ENCODE measurements at regions not wholly inside any gene's neighbourhood (a gene's known extent, or its start where the extent isn't known, plus 50 kb on each side); places are given as distances from the start of the nearest gene placed in this dataset.

DNA sequence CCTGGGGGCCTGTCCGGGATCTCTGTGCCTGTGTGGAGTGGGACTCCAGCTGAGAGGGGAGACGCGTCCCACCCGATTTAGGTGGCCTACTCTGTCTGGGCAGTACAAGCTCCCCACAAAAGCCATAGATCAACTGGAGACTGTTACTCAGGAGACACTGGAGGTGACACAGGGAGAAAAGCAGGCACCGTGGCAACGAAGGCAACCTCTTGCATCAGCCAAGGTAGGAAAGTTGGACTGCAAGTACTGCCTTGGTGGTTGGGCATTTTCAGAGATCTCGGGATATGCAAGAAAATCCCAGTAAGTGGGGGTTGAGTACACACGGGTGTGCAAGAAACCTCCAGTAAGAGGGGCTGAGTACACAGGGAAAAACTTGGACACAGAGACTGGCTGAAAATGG lies 1060.0 kb upstream of the MIR17HG start:
- Histone ChIP-seq H3K4me1 (no peaks in the 10 kb centered on the region), H3K27me3 (no peaks in the 10 kb centered on the region), H3K27ac (no peak overlapping the region), H3K9me3 (no peaks in the 10 kb centered on the region), H3K4me3 (no peak overlapping the region), H3K36me3 (no peaks in the 10 kb centered on the region)
- TF ChIP-seq POLR2AphosphoS5 (IDR thresholded peaks at IDR 0.05) = no peak
- TF ChIP-seq, protein P1, sequence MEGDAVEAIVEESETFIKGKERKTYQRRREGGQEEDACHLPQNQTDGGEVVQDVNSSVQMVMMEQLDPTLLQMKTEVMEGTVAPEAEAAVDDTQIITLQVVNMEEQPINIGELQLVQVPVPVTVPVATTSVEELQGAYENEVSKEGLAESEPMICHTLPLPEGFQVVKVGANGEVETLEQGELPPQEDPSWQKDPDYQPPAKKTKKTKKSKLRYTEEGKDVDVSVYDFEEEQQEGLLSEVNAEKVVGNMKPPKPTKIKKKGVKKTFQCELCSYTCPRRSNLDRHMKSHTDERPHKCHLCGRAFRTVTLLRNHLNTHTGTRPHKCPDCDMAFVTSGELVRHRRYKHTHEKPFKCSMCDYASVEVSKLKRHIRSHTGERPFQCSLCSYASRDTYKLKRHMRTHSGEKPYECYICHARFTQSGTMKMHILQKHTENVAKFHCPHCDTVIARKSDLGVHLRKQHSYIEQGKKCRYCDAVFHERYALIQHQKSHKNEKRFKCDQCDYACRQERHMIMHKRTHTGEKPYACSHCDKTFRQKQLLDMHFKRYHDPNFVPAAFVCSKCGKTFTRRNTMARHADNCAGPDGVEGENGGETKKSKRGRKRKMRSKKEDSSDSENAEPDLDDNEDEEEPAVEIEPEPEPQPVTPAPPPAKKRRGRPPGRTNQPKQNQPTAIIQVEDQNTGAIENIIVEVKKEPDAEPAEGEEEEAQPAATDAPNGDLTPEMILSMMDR (IDR thresholded peaks at IDR 0.05) = no peak
- no peak for TF ChIP-seq POLR2A (IDR thresholded peaks at IDR 0.05)
- no peak for DNase-seq (ENCODE audit: low spot score in 2 of 2)
- intact Hi-C loops (cut with DNase I; ENCODE audit: low total_unique reads) = no loop called here

DNA sequence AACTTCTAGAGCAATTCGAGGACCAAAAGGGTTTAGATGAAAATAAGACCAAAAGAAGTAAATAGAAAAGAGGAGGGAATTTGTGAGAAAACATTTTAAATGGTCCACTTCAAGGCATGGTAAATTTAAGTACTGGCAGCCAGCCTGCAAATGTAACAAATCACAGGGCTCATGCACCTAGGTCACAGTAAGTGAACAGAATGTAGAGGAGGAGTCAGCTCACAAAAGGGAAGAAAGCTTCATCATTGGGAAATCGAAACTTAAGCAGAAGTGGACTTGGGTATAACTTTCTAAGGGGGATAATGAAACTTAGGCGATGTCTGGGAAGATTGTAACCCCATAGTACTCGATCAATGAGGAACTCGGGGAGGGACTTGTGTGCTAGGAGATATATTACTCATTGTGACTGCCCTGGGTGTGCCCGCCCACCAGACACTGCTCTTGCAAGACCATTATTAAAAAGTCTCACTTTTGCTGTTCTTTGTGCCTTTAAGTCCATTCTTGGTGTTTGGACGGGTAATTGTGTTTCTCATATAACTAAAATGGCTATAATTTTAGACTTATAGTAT lies 1053.6 kb upstream of the MIR17HG start:
- no peak overlapping the region for H3K27ac ChIP-seq
- no peaks in the 10 kb centered on the region for H3K4me1 ChIP-seq
- H3K9me3 ChIP-seq = no peaks in the 10 kb centered on the region
- TF ChIP-seq POLR2AphosphoS5 (IDR thresholded peaks at IDR 0.05) (no peak), POLR2A (IDR thresholded peaks at IDR 0.05) (no peak)
- TF ChIP-seq, protein P1 (IDR thresholded peaks at IDR 0.05) = no peak
- H3K4me3 ChIP-seq = no peak overlapping the region
- no peaks in the 10 kb centered on the region for H3K27me3 ChIP-seq
- DNase-seq (ENCODE audit: low spot score in 2 of 2) = no peak
- no peaks in the 10 kb centered on the region for H3K36me3 ChIP-seq
- intact Hi-C loops (cut with DNase I; ENCODE audit: low total_unique reads) = no loop called here

DNA sequence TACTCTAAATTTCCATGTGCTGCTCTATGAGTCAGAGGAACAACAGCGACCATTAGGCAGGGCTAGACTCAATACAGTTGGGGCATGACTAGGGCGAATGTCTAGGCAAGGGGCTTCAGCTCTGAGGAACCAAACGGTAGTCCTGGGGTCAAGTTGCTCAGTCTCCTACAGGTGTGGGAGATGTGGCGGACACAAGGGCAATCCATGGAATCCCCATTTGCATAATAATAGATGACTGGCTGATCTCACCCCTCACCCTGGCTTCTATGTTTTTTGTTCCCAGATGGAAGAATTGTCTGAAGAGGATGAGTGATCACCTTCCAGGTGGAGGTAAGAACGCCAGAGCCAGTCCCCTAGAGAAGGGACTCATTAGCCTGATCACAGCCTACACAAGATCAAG lies 1048.2 kb upstream of the MIR17HG start:
- Histone ChIP-seq H3K4me1 (no peaks in the 10 kb centered on the region), H3K27ac (no peak overlapping the region), H3K9me3 (no peaks in the 10 kb centered on the region), H3K27me3 (no peaks in the 10 kb centered on the region), H3K4me3 (no peak overlapping the region), H3K36me3 (no peaks in the 10 kb centered on the region)
- TF ChIP-seq, protein P1 (IDR thresholded peaks at IDR 0.05) = no peak
- TF ChIP-seq POLR2AphosphoS5 (IDR thresholded peaks at IDR 0.05) = no peak
- TF ChIP-seq POLR2A (IDR thresholded peaks at IDR 0.05) = no peak
- no peak for DNase-seq (ENCODE audit: low spot score in 2 of 2)
- intact Hi-C loops (cut with DNase I; ENCODE audit: low total_unique reads) = no loop called here

DNA sequence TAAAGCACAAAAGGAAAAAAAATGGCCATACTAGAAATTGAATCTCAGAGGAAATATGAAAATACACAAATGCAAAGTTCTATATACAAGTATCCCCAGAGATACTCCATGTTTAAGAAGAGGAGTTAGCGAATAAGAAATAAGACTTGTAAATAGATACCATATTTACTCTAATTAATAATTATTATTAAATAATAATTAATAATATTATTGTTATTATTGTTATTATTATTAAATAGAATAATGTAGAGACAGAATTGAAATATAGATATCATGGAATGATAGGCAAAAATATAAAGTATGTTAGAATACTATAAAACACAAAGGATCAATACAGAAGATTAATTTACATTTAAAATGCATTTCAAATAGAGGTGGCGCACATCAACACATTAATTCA lies 1047.5 kb upstream of the MIR17HG start:
- Histone ChIP-seq H3K9me3 (no peaks in the 10 kb centered on the region), H3K27ac (no peak overlapping the region), H3K4me3 (no peak overlapping the region), H3K4me1 (no peaks in the 10 kb centered on the region), H3K27me3 (no peaks in the 10 kb centered on the region), H3K36me3 (no peaks in the 10 kb centered on the region)
- intact Hi-C loops (cut with DNase I; ENCODE audit: low total_unique reads) = no loop called here
- TF ChIP-seq POLR2AphosphoS5 (IDR thresholded peaks at IDR 0.05) (no peak), POLR2A (IDR thresholded peaks at IDR 0.05) (no peak)
- TF ChIP-seq, protein P1 (IDR thresholded peaks at IDR 0.05) = no peak
- no peak for DNase-seq (ENCODE audit: low spot score in 2 of 2)

DNA sequence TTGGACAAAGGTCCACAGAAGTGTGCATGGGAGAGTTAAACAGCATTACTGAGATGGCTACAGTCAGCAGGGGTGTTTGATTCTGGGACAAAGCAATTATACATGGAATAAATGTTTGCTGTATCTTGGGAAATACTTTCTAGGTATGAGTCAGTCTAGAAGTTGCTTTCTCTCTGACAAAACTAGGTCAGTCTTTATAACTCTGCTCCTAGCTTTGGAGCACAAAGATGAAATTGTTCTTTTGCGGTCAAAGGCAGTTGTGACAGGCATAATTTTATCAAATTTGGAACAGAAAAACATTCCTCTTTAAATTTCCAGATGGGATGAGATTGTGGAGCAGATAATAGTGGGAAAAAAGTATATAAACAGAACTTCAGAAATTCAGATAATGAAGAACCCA lies 1045.4 kb upstream of the MIR17HG start:
- no peaks in the 10 kb centered on the region for H3K27me3 ChIP-seq
- TF ChIP-seq, protein P1 (IDR thresholded peaks at IDR 0.05) = no peak
- TF ChIP-seq POLR2A (IDR thresholded peaks at IDR 0.05) (no peak), POLR2AphosphoS5 (IDR thresholded peaks at IDR 0.05) (no peak)
- H3K36me3 ChIP-seq = no peaks in the 10 kb centered on the region
- intact Hi-C loops (cut with DNase I; ENCODE audit: low total_unique reads) = no loop called here
- no peaks in the 10 kb centered on the region for H3K9me3 ChIP-seq
- H3K4me3 ChIP-seq = no peak overlapping the region
- H3K27ac ChIP-seq = no peak overlapping the region
- H3K4me1 ChIP-seq = no peaks in the 10 kb centered on the region
- no peak for DNase-seq (ENCODE audit: low spot score in 2 of 2)
